ENCODE measurements at regions not wholly inside any gene's neighbourhood (a gene's known extent, or its start where the extent isn't known, plus 50 kb on each side); places are given as distances from the start of the nearest gene placed in this dataset.
"Not testable (repeated sequence)": the region's sequence is repeated elsewhere in the genome, so short reads cannot be mapped to it uniquely, and the experiment has no call there.

DNA sequence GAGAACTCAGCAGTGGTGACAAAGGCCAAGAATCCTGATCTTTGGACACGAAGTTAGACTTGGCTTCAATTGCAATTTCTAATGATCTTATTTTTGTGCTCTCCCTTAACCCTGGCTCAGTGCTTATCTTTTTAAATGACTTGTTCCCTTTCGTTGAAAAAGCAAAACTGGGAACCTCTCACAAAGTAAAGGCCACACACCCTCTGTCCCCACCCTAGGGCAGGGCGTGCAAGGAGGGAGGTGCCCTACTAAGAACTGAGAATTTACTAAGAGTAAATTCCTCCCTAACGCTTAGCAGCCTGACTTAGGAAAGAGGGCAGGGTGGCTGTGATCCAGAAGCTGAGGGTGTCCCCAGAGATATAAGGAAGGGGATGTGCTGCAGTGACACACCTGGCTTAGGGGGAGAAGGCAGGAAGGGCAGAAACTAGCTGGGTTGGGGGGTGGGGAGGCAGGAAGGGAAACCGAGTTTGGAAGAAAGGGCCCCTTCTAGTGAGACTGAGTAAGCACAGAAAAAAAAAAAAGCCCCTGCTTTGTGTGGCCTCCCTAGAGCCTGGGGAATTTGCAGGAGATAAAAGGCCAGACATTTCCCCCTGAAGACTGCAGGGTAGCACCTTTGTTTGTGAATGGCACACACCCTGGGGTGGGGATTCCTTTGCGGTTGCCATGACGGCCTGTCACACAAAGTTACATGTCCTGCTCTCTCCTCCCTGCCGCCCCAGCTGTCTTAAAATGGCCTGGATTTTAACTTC lies 435.1 kb downstream of the EFNB2 start:
- no peak for DNase-seq

DNA sequence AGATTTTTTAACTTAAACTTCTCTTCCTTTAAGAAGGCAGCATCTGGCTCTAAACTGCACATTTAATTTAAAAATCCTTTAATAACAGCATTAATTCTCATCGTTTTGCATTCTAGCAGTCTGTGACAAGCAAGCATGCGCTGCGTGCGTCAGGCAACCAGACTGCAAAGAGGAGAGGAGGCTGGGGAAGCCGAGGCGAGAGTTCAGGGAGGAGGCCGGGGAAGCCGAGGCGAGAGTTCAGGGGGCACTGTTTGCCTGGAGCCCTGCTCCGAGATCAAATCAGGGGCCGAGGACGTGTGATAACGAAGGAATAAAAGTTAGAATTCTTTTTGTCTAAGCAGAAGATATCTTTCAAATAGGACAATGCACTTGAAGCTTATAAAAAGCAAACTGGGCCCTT lies 435.7 kb downstream of the EFNB2 start:
- no peak for DNase-seq

GRCh38 chr13:106098778-106099177 lies 436.7 kb downstream of the EFNB2 start:
- no peak for DNase-seq

- no peak for DNase-seq
Observed at GRCh38 chr13:106096661-106097092, 438.8 kb downstream of the EFNB2 start.

DNA sequence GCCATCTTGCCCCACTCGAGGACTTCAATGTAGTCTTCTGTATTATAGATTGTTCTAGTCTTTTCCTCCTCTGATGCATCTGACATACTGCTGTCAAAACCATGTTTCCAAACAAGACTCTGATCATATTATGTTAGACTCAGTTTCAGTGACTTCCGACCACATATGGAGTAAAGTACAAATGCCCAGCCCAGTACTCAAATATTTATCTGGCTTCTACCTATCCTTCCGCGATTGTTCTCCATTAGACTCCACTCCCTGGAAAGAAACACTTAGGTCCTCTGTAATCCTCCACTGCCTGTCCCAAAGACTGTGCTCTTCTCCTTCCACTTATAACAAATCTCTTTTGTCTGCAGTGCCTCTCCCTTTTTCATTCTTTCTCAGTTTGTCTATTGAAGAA lies 439.5 kb downstream of the EFNB2 start:
- DNase-seq = no peak

GRCh38 chr13:106095406-106095805 lies 440.1 kb downstream of the EFNB2 start:
- DNase-seq = no peak

GRCh38 chr13:106090001-106090400 lies 445.5 kb downstream of the EFNB2 start:
- DNase-seq = peak in 1 of 51 donors; percentile 34

GRCh38 chr13:106089261-106089980 lies 446.0 kb downstream of the EFNB2 start:
- peak in 14 of 51 donors; percentile 2 to 68 (median 9) for DNase-seq

DNA sequence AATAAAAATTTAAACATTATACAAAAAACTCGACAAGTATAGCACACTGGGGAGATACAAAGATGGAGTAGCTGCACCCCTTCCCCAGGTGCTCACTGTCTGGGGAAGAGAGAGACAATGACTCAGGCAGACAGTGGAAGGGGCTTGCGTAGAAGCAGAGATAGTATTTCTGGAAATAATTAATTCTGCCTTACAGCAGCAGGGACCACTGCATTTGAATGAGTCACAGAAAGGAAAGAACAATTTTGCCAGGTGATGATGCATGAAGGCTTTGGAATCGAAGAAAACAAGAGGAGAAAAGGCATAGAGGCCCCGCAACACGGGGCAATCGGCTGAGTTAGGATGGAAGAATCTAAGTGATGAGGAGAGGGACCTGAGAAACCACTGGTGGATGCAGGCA lies 447.4 kb downstream of the EFNB2 start:
- no peak for DNase-seq

DNA sequence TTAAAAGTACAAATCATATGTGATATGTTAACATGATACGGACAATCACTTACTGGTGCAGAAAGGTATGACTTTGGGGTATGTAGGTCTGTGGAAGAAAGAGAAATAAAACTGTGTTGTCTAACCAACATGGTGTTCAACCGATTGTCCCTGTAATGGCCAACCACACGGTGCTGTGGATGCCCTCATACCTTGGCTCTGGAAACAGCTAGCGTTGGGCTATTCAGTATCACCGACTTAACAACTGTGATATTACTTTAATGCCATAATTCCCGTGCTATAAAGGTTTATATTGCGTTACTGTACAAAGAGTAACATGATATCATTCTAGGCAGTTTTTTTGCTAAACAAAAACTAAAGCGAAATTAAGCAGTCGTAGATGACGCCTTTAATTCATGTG lies 448.3 kb downstream of the EFNB2 start:
- no peak for DNase-seq

DNA sequence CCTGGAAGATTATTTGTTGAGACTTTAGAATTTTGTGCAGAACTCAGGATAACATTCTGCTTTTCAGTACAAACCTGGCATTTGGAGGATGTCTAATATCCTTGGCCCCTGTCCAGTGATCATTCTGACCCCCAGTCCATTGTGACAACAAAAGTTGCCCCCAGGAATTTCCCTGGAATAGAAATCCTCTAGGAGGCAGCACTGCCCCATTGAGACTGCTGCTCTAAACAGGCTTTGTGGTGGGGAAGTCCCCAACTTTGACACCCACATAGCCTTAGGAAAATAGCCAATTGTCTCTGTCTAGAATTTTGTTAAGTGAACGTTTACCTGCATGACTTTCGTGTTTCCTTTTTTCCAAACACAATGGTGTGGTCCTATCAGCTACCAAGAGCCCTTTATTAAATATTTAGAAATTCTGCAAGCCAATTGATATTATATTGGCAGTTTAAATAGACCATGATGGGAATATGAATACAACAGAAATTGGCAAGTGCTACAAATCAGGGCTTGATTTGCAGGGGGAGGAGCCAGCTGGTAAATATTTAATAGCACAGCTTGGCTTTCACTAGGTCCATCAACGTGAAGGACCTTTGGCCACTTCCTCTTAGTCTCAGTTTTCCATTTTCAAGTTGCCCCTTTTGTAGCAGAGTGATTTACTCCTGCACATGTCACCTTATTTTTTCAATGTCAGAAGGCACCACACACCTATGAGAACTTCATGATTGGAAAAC lies 451.7 kb downstream of the EFNB2 start:
- peak in 18 of 51 donors; percentile 1 to 43 (median 18) for DNase-seq

DNA sequence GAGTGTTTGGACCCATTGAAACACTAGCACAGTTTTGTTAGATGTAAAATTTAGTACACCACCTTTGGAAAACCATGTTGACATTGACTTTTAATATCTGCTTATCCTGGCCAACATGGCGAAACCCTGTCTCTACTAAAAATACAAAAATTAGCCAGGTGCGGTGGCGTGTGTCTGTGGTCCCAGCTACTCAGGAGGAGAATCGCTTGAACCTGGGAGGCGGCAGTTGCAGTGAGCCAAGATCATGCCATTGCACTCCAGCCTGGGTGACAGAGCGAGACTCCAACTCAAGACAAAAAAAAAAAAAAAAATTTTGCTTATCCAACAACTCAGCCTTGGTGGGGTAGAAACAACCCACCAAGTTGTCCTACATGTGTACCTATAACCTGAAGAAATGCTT lies 454.2 kb downstream of the EFNB2 start:
- DNase-seq = not testable (repeated sequence)

DNA sequence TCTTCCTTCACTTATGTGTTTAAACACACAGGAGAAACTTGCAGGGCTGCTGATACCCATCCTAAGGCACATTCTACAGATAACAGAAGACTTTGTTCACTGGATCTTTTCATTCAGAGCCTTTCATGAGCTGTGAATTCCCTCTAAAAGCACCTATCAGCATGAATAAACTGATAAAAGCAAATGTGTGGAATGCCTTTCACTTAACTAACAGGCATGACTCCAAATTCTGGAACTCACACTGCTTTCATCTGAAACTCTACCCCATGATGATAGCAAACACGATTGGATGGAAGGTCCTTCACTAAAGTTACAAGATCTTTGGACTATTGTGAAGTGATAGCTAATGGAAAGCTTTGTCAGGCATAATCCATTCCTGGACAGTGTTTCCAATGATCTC lies 457.3 kb downstream of the EFNB2 start:
- DNase-seq = no peak

- DNase-seq = no peak
Observed at GRCh38 chr13:106077017-106077416, 458.4 kb downstream of the EFNB2 start.

DNA sequence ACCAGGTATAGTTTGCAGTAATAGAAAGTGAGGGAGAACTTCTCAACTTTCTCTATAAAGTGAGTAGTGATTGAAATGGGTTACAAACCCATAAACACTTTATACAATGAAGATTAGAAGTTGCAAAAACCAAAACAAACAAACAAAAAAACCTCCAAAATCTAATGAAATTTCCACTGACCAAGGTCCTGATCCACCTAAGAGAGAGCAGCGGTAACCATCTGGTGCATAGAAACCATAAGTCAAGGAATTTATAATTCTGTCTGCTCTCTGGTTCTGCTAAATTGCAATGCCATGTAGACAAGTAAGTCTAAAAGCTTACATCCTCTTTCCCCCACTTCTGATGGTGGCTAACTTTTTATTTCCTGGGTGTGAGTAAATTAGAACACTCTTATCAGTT lies 463.4 kb downstream of the EFNB2 start:
- no peak for DNase-seq

DNA sequence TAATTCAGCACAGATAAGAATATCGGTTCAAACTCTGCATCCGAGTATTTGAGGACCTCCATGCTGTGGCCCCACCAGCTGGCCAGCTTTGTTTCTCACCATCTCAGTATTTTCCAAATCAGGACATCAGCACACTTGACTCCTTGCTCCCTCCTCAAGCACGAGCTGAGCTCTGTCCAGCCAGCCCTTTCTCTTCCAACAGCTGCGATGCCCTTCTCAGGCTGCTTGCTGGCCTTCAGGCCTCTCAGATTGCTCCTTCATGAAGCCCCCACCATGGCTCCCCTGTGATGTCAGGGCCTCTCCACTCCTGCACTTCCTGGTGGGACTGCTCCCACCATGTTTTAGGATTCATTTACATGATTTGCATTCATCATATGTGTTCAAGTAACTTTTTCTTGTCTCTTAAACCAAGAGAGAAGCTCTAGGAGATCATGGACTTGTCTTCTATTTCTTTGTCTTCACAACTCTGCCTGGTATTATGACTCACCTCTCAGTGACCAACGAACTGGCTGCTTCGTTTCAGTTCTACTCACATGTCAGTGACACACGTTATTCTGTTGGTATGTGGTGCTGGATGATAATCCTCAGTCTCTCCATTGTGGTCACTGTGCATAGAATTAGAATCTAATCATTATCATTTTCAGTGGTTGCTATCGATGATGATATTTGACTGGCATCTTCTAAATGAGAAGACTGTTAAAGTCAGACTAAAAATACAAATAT lies 471.7 kb downstream of the EFNB2 start:
- DNase-seq = no peak

GRCh38 chr13:106061781-106062180 lies 473.7 kb downstream of the EFNB2 start:
- DNase-seq = no peak

DNA sequence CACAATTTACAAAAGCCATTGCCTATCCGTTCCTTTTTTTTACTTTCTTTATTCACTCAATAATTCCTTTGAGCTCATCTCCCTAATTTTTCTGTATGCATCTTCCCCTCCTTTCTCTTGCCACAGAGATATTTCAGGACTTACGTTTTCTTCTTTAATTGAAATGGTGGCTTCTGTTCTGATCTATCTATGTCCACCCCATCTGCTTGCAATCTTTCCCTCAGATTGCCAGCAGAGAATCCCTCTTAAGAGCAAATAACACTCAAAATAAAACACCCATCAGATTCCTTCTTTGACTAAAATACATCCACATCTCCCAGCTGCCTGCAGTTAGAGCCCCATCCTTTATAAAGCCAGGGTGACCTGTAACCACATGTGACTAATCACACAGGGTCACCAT lies 478.6 kb downstream of the EFNB2 start:
- no peak for DNase-seq

DNA sequence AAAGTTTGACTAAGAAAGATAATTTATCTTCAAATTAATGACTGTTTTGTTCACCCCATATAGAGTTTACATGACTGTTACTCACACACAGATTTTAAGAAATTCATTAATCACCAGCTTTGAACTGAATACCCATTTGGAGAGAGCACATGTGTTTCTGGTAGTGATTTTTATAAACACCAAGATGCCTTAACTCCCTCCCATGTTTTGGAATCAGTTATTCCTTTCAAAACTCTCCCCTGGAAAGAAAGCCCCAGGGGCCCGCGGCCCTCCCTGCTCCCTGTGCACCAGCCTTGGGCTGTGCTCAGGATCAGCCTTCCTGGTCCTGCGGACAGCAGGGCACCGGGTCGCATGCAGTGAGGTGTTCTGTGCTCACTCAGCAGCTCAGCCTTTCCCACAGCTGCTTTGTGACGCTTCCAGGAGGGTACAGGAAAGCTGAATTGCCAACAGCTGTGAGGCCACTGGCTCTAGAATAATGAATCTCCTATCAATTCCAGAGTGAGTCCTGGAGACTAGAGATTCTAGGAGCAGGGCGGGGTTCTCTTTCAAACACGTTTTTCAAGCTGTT lies 483.2 kb downstream of the EFNB2 start:
- DNase-seq = no peak

DNA sequence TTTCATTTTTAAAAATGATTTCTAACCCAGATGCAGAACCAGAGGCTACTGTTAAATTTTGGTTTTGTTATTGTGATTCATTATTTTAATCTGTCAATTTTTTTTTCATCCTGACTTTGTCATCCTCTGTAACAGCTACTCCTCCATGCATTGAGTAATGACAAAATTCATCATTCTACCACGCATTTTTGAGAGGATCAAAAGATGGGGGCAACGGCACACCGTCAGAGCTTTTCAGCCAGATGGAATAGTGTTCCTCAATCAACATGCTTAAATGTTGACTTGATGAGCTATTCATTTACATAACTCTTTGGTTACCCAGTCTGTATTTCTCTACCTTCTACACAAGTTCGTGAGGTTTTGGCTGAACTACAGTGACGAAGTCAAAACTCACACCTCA lies 486.3 kb downstream of the EFNB2 start:
- DNase-seq = no peak

DNA sequence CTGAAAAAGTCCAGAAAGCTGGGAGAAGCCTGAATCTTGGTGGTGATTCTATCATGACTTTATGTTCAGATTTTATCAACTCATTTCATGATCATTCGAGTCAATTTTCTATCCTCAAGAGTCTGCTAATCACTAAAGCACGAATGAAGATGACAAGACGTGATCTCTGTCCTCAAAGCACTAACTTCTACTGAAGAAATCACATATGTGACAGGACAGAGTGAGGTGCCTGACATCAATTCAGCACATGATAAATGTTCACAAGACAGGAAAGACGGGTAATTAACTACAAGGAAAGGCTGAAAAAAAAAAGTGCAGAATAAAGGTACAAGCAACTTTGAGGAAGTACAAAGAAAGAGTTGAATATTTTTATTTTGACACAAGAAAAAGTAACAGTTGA lies 487.1 kb downstream of the EFNB2 start:
- DNase-seq = no peak

Data from hypothalamus (tissue), 51 donors.